CD14-positive monocyte (primary cell): ENCODE measurements at regions not wholly inside any gene's neighbourhood (a gene's known extent, or its start where the extent isn't known, plus 50 kb on each side); places are given as distances from the start of the nearest gene placed in this dataset.

Experiments
- DNase-seq, 3 donors: peaks; one replicate each; pipeline ENCODE4 v3.0.0-alpha.2; 2011 to 2022
- H2AFZ ChIP-seq: 2 replicates; pipeline ENCODE4 v1.6.0; 2012; ENCODE audit warnings: mild to moderate bottlenecking, low read depth, low read length, inconsistent platforms; ENCODE audit not compliant: insufficient read depth, poor library complexity, severe bottlenecking
- H3K27ac ChIP-seq, 2 donors: 1 replicate in 1 of 2; 2 replicates in 1 of 2; pipeline ENCODE4 v1.5.1; 2012 to 2013; ENCODE audit warnings: low read length in 2 of 2, control low read depth in 1 of 2, inconsistent platforms in 1 of 2, low read depth in 1 of 2, mild to moderate bottlenecking in 1 of 2
- H3K27me3 ChIP-seq, 2 donors: one replicate each; pipeline versions ENCODE4 v1.6.0 to v1.6.1; 2011 to 2013; ENCODE audit warnings: low read length in 2 of 2; ENCODE audit not compliant: control insufficient read depth in 2 of 2, insufficient read depth in 2 of 2
- H3K36me3 ChIP-seq, 2 donors: replicated peaks in 1 of 2; 1 replicate in 1 of 2; 2 replicates in 1 of 2; pipeline versions ENCODE4 v1.5.1 to v1.6.1; 2012 to 2013; ENCODE audit warnings: low read length in 2 of 2, control low read depth in 1 of 2, inconsistent platforms in 1 of 2, mild to moderate bottlenecking in 1 of 2; ENCODE audit not compliant: insufficient read depth in 2 of 2, control insufficient read depth in 1 of 2
- H3K4me1 ChIP-seq, 2 donors: 1 replicate in 1 of 2; 2 replicates in 1 of 2; pipeline versions ENCODE4 v1.5.1 to v1.6.1; 2012 to 2013; ENCODE audit warnings: low read length in 2 of 2, control low read depth in 1 of 2, inconsistent platforms in 1 of 2, mild to moderate bottlenecking in 1 of 2, moderate library complexity in 1 of 2; ENCODE audit not compliant: insufficient read depth in 2 of 2, control insufficient read depth in 1 of 2
- H3K4me2 ChIP-seq: replicated peaks from 2 replicates; pipeline ENCODE3; 2012; ENCODE audit warnings: low read length, moderate library complexity, mild to moderate bottlenecking; ENCODE audit not compliant: poor library complexity, severe bottlenecking; ENCODE audit errors: extremely low read depth
- H3K4me3 ChIP-seq, 3 experiments: fragments of 200-600 bp in 1 of 3; sonication (generic) in 1 of 3; replicated peaks in 1 of 3; 1 replicate in 2 of 3; 2 replicates in 1 of 3; pipeline ENCODE4 v1.5.1; 2011 to 2013; ENCODE audit warnings: low read length in 3 of 3, mild to moderate bottlenecking in 3 of 3, control low read depth in 2 of 3, low read depth in 2 of 3, inconsistent platforms in 1 of 3, moderate library complexity in 1 of 3
- H3K79me2 ChIP-seq: 2 replicates; pipeline ENCODE4 v1.6.0; 2012; ENCODE audit warnings: mild to moderate bottlenecking, control low read depth, inconsistent platforms, low read length, moderate library complexity; ENCODE audit not compliant: insufficient read depth
- H3K9ac ChIP-seq: 2 replicates; pipeline ENCODE4 v1.6.0; 2017; ENCODE audit warnings: low read length, mild to moderate bottlenecking; ENCODE audit not compliant: insufficient read depth, poor library complexity, severe bottlenecking
- H3K9me3 ChIP-seq, 2 donors: replicated peaks in 1 of 2; 1 replicate in 1 of 2; 2 replicates in 1 of 2; pipeline versions ENCODE4 v1.5.1 to v1.6.1; 2012 to 2013; ENCODE audit warnings: low read length in 2 of 2, control low read depth in 1 of 2; ENCODE audit not compliant: control insufficient read depth in 1 of 2, insufficient read depth in 1 of 2
- H4K20me1 ChIP-seq: 2 replicates; pipeline ENCODE4 v1.6.0; 2012; ENCODE audit warnings: mild to moderate bottlenecking, low read length, control low read depth, moderate library complexity; ENCODE audit not compliant: insufficient read depth
- H3K27ac Mint-ChIP-seq, 7 donors: one replicate each; pipeline ENCODE4 v1.8.0; 2020; ENCODE audit warnings: mild to moderate bottlenecking in 7 of 7, mixed read lengths in 7 of 7, moderate library complexity in 6 of 7, inconsistent platforms in 2 of 7
- H3K27me3 Mint-ChIP-seq, 3 donors: one replicate each; pipeline ENCODE4 v1.8.0; 2021 to 2022; ENCODE audit warnings: low read depth in 3 of 3, mild to moderate bottlenecking in 3 of 3, mixed read lengths in 3 of 3, moderate library complexity in 3 of 3, inconsistent platforms in 1 of 3
- H3K36me3 Mint-ChIP-seq, 2 donors: one replicate each; pipeline ENCODE4 v1.8.0; 2020; ENCODE audit warnings: mixed read lengths in 2 of 2, inconsistent platforms in 1 of 2, mild to moderate bottlenecking in 1 of 2
- H3K4me1 Mint-ChIP-seq: one replicate; pipeline ENCODE4 v1.8.0; 2020; ENCODE audit warnings: mild to moderate bottlenecking, mixed read lengths
- H3K4me3 Mint-ChIP-seq, 2 donors: one replicate each; pipeline ENCODE4 v1.8.0; 2020; ENCODE audit warnings: mild to moderate bottlenecking in 2 of 2, mixed read lengths in 2 of 2, moderate library complexity in 1 of 2
- H3K9me3 Mint-ChIP-seq, 7 donors: one replicate each; pipeline ENCODE4 v1.8.0; 2020 to 2022; ENCODE audit warnings: mixed read lengths in 7 of 7, mild to moderate bottlenecking in 6 of 7, moderate library complexity in 6 of 7, inconsistent platforms in 2 of 7
- WGBS: methylation state at CpG from one replicate; pipeline ENCODE4 v1.1.5; 2013; ENCODE audit warnings: missing lambda C conversion rate; ENCODE audit not compliant: insufficient coverage; 5-methylcytosine and 5-hydroxymethylcytosine counted together
- intact Hi-C, 2 donors: fragments of 100-400 bp; cut with micrococcal nuclease; formaldehyde crosslinking; loops; one replicate each; pipeline versions ENCODE4 v1.15.0 to v1.15.1; 2023
- TF ChIP-seq, protein P1 (sequence below): fragments of 200-600 bp; IDR thresholded peaks from one replicate; pipeline ENCODE4 v1.8.0; 2022; ENCODE audit warnings: antibody characterized with exemption, mild to moderate bottlenecking

DNA sequence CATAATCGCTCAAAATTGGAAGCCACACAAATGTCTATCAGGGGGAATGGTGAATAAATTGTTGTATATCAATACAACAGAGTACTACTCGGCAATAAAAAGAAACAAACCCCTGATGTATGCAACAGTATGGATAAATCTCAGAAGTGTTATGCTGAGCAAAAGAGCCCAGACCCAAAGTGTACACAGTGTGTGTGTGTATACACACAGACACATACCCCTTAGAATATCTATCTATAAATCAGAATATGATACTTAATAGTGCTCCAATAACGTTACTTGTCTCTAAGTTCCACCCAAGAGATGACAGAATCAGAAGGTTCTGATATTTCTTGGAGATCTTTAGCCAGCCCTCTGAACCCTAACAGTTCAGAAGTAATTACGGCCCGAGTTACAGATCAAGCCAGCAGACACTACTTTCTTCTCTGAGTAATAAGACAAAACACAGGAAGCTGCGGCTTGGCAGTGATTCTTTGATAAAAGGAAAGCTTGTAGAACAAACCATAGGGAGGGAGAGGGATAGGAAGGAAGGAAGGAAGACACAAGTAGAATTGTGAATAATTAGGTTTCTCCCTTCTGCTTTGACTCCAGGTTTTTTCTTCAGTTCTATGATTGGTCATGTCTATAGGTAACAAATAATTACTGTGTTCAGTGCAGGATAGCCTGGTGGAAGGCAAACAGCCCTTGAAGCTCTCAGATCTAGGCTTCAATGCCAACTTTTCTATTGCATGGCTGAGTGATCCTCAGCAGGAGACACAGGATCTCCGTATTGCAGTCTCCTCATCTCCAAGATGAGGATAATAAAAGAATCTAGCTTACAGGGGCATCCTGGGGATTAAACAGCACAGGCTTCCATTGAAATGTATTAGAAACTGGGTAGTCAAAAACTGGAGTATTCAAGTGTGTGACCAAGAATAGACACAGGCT is 75.6 kb upstream of the TEAD1 start:
- H3K4me2 ChIP-seq: no peak overlapping the region
- H3K9ac ChIP-seq: no peak overlapping the region
- H3K79me2 ChIP-seq: no peaks in the 10 kb centered on the region
- 83% methylated on average over 2 of the region's 7 CpGs for WGBS
- Mint-ChIP-seq H3K27ac (peak overlapping the region in 1 of 7 donors; percentile 50), H3K36me3 (no peaks in the 10 kb centered on the region), H3K4me3 (no peak overlapping the region), H3K4me1 (no peaks in the 10 kb centered on the region), H3K27me3 (peaks cover 0 to 14% (median 5%) of the 10 kb centered on the region in 3 donors), H3K9me3 (peaks cover 0 to 2% (median 0%) of the 10 kb centered on the region in 7 donors)
- H3K4me3 ChIP-seq: no peak overlapping the region
- no peaks in the 10 kb centered on the region for H3K27me3 ChIP-seq
- H3K36me3 ChIP-seq: no peaks in the 10 kb centered on the region
- no peak for DNase-seq
- H3K9me3 ChIP-seq: no peaks in the 10 kb centered on the region
- intact Hi-C loops: loop anchor here (2.0 kb wide), 2 partner anchors 294 to 298 kb away; no protein-coding TSS in a partner anchor
- no peak overlapping the region for H3K27ac ChIP-seq
- no peaks in the 10 kb centered on the region for H3K4me1 ChIP-seq
- TF ChIP-seq, protein P1, sequence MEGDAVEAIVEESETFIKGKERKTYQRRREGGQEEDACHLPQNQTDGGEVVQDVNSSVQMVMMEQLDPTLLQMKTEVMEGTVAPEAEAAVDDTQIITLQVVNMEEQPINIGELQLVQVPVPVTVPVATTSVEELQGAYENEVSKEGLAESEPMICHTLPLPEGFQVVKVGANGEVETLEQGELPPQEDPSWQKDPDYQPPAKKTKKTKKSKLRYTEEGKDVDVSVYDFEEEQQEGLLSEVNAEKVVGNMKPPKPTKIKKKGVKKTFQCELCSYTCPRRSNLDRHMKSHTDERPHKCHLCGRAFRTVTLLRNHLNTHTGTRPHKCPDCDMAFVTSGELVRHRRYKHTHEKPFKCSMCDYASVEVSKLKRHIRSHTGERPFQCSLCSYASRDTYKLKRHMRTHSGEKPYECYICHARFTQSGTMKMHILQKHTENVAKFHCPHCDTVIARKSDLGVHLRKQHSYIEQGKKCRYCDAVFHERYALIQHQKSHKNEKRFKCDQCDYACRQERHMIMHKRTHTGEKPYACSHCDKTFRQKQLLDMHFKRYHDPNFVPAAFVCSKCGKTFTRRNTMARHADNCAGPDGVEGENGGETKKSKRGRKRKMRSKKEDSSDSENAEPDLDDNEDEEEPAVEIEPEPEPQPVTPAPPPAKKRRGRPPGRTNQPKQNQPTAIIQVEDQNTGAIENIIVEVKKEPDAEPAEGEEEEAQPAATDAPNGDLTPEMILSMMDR: no peak
- no peak overlapping the region for H2AFZ ChIP-seq
- no peaks in the 10 kb centered on the region for H4K20me1 ChIP-seq

GRCh38 chr11:12599408-12600143 is 74.6 kb upstream of the TEAD1 start:
- Histone ChIP-seq H3K27ac (no peak overlapping the region), H2AFZ (no peak overlapping the region), H3K9ac (no peak overlapping the region), H3K4me1 (no peaks in the 10 kb centered on the region), H3K27me3 (no peaks in the 10 kb centered on the region), H3K9me3 (no peaks in the 10 kb centered on the region), H3K36me3 (no peaks in the 10 kb centered on the region), H4K20me1 (no peaks in the 10 kb centered on the region), H3K4me3 (no peak overlapping the region), H3K4me2 (no peak overlapping the region), H3K79me2 (no peaks in the 10 kb centered on the region)
- Mint-ChIP-seq H3K9me3 (peaks cover 0 to 2% (median 0%) of the 10 kb centered on the region in 7 donors), H3K27ac (peak overlapping the region in 1 of 7 donors; percentile 50), H3K4me1 (no peaks in the 10 kb centered on the region), H3K27me3 (peaks cover 0 to 17% (median 4%) of the 10 kb centered on the region in 3 donors), H3K36me3 (no peaks in the 10 kb centered on the region), H3K4me3 (no peak overlapping the region)
- DNase-seq: peak; percentile 6 to 29 (median 13)
- WGBS: 55% methylated on average over 9 of the region's 15 CpGs
- intact Hi-C loops: loop anchor here (2.0 kb wide), 2 partner anchors 293 to 297 kb away; no protein-coding TSS in a partner anchor
- TF ChIP-seq, protein P1: peak; percentile 93
